ENCODE measurements at regions not wholly inside any gene's neighbourhood (a gene's known extent, or its start where the extent isn't known, plus 50 kb on each side); places are given as distances from the start of the nearest gene placed in this dataset.
"Not testable (repeated sequence)": the region's sequence is repeated elsewhere in the genome, so short reads cannot be mapped to it uniquely, and the experiment has no call there.

DNA sequence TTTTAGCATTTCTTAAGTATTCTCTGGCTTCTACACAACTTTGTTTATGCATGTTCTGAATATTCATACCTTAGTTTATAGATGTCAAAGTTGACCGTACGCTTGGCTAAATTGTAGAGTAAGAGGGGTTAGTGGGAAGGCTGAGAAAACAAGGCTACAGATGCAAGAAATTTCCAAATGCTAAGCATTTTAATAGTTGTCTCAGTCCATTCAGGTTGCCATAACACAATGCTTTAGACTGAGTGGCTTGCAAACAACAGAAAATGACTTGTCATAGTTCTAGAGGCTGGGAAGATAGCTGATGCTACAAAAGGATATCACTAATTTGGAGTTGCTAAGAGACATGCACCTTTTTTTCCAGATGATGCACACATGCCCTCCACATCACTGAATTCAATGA is 53.0 kb upstream of the C1QTNF3 start:
- no CpG with 5 or more reads among the region's 2 CpGs for whole genome bisulfite sequencing (ENCODE audit: insufficient coverage, low coverage, low lambda C conversion rate, missing lambda C conversion rate)
- H3K27me3 ChIP-seq; H3K4me1 ChIP-seq; ATAC-seq; H3K27ac ChIP-seq; DNase-seq; H3K36me3 ChIP-seq; H3K9me3 ChIP-seq; intact Hi-C loops (cut with DNase I); H3K4me3 ChIP-seq: not testable (repeated sequence)

DNA sequence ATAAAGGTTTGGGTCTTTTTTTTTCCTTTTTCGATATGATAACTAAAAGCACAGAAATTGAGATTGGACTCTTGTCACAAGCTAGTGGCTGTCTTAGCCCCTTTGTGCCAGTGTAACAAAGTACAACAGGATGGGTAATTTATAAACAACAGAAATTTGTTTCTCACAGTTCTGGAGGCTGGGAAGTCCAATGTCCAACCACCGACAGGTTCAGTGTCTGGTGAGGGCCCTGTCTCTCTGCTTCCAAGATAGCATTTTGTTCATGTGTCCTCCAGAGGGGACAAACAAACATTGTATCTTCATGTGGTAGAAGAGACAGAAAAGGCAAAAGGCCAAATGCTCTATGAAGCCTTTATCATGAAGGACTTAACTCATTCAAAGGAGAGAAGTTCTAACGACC is 56.9 kb upstream of the C1QTNF3 start:
- WGBS (ENCODE audit: insufficient coverage, low coverage, low lambda C conversion rate, missing lambda C conversion rate): 54% methylated on average over 2 of the region's 3 CpGs
- H3K9me3 ChIP-seq; H3K27ac ChIP-seq; intact Hi-C loops (cut with DNase I); H3K36me3 ChIP-seq; H3K27me3 ChIP-seq; H3K4me1 ChIP-seq; DNase-seq; H3K4me3 ChIP-seq: not testable (repeated sequence)
- peak in 2 of 4 donors; percentile 21 to 77 for ATAC-seq

DNA sequence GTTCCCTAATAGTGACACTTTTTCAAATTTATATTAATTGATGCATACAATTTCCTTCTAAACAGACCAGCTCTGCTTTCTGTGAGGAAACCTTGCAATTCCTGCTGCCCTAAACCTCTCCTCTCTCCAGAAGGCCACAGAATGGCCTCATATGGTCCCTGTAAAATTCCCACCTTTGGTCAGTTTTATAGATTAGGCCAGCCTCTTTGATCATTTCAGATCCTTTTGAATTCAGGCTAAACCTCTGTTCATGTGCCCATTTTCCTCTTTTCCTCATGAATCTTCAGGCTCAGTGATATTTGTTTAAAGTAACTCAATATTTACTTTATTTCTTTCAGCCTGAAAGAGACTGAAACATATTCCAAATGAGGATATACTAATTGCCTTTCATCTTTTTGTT is 58.6 kb upstream of the C1QTNF3 start:
- intact Hi-C loops (cut with DNase I); H3K9me3 ChIP-seq; H3K27ac ChIP-seq; H3K27me3 ChIP-seq; H3K4me3 ChIP-seq; H3K4me1 ChIP-seq; H3K36me3 ChIP-seq; DNase-seq: not testable (repeated sequence)
- peak; percentile 22 to 89 (median 56) for ATAC-seq

DNA sequence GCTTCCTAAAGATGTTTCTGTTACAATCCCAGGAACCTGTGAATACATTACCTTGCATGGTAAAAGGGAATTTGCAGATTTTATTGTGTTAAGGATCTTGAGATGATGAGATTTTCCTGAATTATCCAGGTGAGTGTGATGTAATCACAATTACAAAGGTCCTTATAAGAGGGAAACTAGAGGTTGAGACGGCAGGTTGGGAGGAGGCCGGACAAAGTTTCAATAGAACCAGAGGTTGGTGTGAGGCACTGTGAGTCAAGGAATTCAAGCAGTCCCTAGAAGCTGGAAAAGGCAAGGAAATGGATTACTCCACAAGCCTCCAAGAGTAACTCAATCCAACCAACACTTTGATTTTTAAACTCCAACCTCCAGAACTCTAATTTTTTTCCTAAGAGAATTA is 65.9 kb upstream of the C1QTNF3 start:
- H3K4me1 ChIP-seq; ATAC-seq; H3K27me3 ChIP-seq; H3K36me3 ChIP-seq; H3K4me3 ChIP-seq; H3K27ac ChIP-seq; DNase-seq; intact Hi-C loops (cut with DNase I); H3K9me3 ChIP-seq: not testable (repeated sequence)
- WGBS (ENCODE audit: insufficient coverage, low coverage, low lambda C conversion rate, missing lambda C conversion rate): no CpG with 5 or more reads among the region's 2 CpGs

DNA sequence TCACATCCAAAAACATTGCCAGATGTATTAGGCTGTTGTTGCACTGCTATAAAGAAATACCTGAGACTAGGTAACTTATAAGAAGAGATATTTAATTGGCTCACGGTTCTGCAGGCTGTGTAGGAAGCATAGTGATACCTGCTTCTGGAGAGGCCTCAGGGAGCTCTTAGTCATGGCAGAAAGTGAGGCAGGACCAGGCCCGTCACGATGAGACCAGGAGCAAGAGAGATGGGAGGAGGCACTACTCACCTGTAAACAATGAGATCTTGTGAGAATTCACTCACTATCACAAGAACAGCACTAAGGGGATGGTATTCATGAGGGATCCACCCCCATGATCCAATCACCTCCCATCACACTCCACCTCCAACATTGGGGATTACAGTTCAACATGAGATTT is 81.3 kb upstream of the C1QTNF3 start:
- intact Hi-C loops (cut with DNase I); H3K36me3 ChIP-seq; DNase-seq; H3K27me3 ChIP-seq; H3K4me3 ChIP-seq; H3K27ac ChIP-seq; H3K9me3 ChIP-seq; ATAC-seq; H3K4me1 ChIP-seq: not testable (repeated sequence)
- WGBS (ENCODE audit: insufficient coverage, low coverage, low lambda C conversion rate, missing lambda C conversion rate): 94% methylated on average over 2 of the region's 3 CpGs

DNA sequence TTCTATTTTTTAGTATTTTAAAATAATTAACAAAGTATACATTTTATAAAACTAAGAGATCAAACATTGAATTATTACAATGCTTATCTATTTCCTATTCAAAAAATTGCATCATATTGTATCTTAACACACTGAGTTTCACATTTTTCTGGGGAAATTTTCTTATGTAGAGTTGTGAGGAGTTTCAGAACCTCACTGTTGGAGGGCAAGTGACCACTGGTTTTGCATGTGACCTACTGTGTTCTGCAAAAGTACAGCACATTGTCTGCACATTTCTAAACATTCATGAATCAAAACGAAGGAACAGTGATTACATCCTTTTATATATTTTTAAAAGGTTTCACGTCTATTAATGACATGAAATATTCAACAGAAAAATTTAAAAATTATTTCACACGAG is 82.3 kb upstream of the C1QTNF3 start:
- ATAC-seq; DNase-seq; H3K4me3 ChIP-seq; H3K36me3 ChIP-seq; H3K27me3 ChIP-seq; H3K27ac ChIP-seq; H3K4me1 ChIP-seq; H3K9me3 ChIP-seq; intact Hi-C loops (cut with DNase I): not testable (repeated sequence)
- WGBS (ENCODE audit: insufficient coverage, low coverage, low lambda C conversion rate, missing lambda C conversion rate): 96% methylated on average over 3 of the region's 3 CpGs

DNA sequence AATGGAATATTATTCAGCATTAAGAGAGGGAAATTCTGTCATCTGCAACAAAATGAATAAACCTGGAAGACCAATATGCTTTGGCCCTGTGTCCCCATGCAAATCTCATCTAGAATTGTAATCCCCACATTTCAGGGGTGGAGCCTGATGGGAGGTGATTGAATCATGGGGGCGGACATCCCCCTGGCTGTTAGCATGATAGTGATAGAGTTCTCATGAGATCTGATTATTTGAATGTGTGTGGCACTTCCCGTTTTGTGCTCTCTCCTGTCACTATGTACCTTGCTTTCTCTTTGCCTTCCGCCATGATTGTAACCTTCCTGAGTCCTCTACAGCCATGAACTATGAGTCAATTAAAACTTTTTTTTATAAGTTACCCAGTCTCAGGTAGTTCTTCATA is 83.7 kb upstream of the C1QTNF3 start:
- H3K4me1 ChIP-seq; H3K27me3 ChIP-seq; DNase-seq; ATAC-seq; H3K9me3 ChIP-seq; H3K36me3 ChIP-seq; intact Hi-C loops (cut with DNase I); H3K27ac ChIP-seq; H3K4me3 ChIP-seq: not testable (repeated sequence)
- 93% methylated on average over 3 of the region's 3 CpGs for WGBS (ENCODE audit: insufficient coverage, low coverage, low lambda C conversion rate, missing lambda C conversion rate)

DNA sequence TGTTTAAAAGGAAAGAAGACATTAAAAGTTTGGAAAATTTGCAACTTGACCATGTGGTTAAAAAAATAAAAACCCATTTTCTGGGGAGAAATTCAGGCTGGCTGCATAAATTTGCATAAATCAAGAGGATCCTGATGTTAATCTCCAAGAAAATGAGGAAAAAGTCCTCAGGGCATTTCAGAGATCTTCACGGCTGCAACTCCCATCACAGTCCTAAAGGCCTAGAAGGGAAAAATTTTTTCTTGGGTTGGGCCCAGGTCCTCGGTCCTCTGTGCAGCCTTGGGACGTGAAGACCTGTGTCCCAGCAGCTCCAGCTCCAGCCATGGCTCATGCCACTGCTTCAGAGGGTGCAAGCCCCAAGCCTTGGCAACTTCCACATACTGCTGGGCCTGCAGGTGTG is 84.8 kb upstream of the C1QTNF3 start:
- ATAC-seq; H3K27ac ChIP-seq; DNase-seq; H3K4me1 ChIP-seq; H3K27me3 ChIP-seq; H3K36me3 ChIP-seq; H3K4me3 ChIP-seq; intact Hi-C loops (cut with DNase I); H3K9me3 ChIP-seq: not testable (repeated sequence)
- WGBS (ENCODE audit: insufficient coverage, low coverage, low lambda C conversion rate, missing lambda C conversion rate): 100% methylated on average over 1 of the region's 3 CpGs

DNA sequence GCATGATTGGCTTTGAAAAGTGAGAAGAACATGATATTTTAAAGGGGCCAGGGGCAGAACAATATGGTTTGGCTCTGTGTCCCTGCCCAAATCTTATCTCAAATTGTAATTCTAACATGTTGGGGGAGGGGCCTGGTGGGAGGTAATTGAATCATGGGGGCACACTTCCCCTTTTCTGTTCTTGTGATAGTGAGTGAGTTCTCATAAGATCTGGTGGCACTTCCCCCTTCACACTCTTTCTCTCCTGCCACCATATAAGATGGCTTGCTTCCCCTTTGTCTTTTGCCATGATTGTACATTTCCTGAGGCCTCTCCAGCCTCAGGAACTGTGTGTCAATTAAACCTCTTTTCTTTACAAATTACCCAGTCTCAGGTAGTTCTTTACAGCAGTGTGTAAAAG is 85.9 kb upstream of the C1QTNF3 start:
- H3K27ac ChIP-seq; H3K9me3 ChIP-seq; intact Hi-C loops (cut with DNase I): not testable (repeated sequence)

DNA sequence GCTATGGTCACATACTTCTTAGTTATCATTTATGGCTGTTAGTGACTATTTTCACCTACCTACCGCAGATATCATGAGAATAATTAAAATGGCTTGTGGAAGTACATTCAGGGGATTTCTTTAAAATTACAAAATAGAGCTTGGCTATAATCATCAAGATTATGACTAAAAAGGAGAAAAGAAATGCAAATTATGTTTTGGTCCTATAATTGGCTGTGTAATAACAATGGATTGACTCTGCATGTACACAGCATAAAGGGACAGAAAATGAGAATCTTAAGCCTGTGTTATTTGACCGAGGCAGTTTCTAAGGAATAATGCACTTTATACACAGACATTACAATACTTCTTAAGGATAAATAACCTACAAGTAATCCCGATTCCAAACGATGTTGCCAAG is 112.0 kb upstream of the C1QTNF3 start:
- DNase-seq; H3K9me3 ChIP-seq; H3K27me3 ChIP-seq; H3K4me1 ChIP-seq; ATAC-seq; H3K4me3 ChIP-seq; H3K27ac ChIP-seq; H3K36me3 ChIP-seq; intact Hi-C loops (cut with DNase I): not testable (repeated sequence)
- WGBS (ENCODE audit: insufficient coverage, low coverage, low lambda C conversion rate, missing lambda C conversion rate): 10% methylated on average over 3 of the region's 4 CpGs

More for the DNA sequence above, 85.9 kb upstream of the C1QTNF3 start:
- H3K4me3 ChIP-seq, H3K36me3 ChIP-seq, ATAC-seq, DNase-seq, H3K27me3 ChIP-seq, H3K4me1 ChIP-seq: not testable (repeated sequence)

DNA sequence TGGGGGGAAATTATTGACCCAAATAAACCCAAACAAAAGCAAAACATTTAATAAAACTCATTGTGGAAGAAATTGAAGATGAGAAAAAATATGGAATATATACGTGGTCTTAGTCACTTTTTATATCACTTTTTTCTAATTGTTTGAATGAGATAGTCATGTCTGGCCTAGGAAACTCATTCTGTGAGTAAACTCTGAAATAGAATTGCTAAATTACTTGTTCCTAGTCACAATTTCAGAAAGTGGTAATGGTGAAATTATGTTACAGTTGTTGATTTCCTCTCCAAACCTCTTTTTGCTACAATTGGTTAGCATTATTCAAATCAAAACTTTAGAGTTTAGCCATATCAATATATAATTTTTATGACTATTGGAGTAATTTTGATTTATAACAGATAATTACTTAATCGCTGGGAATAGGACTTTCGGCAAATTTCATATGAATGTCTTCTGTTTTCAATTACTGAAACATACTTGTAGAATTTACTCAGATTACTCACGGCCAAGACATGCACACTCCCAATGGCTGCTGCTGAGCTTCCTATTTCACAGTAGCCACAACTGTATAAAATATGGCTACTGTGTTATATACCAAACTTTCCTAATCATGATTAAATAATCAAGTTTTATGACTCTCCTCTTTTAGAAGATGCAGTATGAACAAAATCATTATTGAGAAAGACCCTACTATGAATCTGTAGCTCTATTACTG is 113.8 kb upstream of the C1QTNF3 start:
- H3K9me3 ChIP-seq; DNase-seq; intact Hi-C loops (cut with DNase I); H3K36me3 ChIP-seq; H3K4me3 ChIP-seq; H3K4me1 ChIP-seq; ATAC-seq; H3K27ac ChIP-seq; H3K27me3 ChIP-seq: not testable (repeated sequence)
- 93% methylated on average over 4 of the region's 4 CpGs for whole genome bisulfite sequencing (ENCODE audit: insufficient coverage, low coverage, low lambda C conversion rate, missing lambda C conversion rate)

DNA sequence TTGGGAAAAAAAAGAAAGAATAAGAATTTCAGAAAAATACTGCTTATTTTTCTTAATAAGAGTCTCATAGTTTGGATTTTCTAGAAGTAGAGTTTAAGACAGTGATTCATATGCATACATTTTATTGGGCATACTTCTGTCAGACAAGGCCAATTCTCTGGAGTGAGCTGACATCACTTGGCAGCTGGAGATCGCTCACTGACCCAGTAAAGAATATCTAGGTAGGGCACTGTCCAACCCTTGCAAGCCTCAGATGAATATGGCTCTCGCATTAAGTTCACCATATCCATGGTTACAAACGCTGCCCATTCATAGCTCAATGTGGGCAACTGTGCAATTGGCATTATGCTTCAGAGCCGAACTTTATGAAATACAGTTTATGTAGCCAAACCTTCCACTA is 117.9 kb upstream of the C1QTNF3 start:
- intact Hi-C loops (cut with DNase I); DNase-seq; ATAC-seq; H3K4me1 ChIP-seq; H3K9me3 ChIP-seq; H3K27ac ChIP-seq; H3K27me3 ChIP-seq; H3K36me3 ChIP-seq; H3K4me3 ChIP-seq: not testable (repeated sequence)
- WGBS (ENCODE audit: insufficient coverage, low coverage, low lambda C conversion rate, missing lambda C conversion rate): 97% methylated on average over 3 of the region's 4 CpGs

All from right lobe of liver (tissue), 6 donors.